GM03348 (cell line): ENCODE measurements at regions not wholly inside any gene's neighbourhood (a gene's known extent, or its start where the extent isn't known, plus 50 kb on each side); places are given as distances from the start of the nearest gene placed in this dataset.
"Not testable (repeated sequence)": the region's sequence is repeated elsewhere in the genome, so short reads cannot be mapped to it uniquely, and the experiment has no call there.

Source experiments
- DNase-seq: peaks from one replicate; pipeline ENCODE4 v3.0.0; 2012; ENCODE audit warnings: low spot score

DNA sequence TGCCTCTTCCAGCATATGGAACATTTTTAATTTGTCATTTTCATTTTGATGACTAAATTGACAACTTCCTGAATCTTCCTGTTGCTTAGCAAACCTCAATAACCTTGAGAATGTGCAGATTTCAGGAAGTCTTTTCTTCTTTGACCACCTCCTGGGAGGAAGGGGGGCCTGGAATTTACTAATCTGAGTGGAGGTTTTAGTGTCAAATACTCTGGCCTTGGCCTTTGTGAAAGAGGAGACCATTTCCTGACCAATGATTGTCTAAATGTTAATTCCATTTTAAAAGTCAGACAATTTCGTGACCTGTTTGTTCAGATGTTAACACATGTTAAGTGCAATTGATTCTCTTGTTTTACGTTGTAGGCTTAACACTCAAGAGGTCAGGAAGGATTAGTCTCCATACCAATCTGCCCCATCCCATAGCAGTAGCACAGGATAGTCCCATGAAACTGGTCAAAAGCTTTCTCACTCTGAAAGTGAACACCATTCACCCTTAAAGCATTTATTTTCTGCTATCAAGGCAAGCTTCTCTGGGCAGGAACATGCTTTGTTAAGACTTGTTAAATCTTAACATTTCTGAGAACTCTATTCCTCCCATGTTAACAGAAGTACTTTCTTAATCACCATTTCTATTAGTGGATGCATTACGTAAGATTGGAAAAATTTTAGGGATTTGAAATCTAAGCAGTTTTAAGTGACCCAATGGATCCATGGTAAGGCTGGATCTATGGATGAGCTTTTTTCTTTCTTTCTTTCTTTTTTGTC is 219.6 kb downstream of the RND3 start:
- no peak for DNase-seq

DNA sequence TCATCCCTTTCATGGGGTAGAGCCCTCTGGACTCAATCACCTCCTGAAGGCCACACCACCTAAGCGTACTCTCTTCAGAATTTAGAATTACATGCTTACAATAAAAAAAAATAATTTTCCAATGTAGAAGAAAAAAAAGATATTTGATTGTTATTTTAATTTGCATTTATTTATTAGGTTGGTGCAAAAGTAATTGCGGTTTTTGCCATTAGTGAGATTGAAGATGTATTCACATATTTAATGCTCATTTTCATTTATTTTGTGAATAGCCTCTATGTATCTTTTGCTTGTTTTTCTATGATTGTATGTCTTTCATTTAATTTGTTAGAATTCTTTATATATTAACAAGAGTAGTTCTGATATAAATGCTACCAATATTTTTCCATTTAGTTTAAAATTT is 220.5 kb downstream of the RND3 start:
- no peak for DNase-seq

DNA sequence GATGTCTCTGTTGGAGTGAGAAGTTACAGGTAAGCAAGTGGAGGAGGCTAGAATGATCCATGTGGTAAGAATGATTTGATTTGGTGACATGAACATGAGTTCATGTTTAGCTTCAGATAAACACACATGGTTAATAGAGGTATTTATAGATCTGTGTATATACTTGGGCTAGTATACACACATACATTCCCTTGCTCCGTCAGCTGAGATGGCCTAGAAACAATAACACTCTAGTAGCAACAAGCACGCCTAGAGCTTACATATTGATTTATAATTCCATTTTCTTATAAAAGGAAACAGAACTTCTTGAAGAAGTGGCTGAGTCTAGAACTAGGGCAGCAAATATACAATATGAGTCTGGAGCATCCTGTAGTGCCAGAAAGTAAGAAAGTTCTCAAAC is 223.0 kb downstream of the RND3 start:
- DNase-seq: no peak

DNA sequence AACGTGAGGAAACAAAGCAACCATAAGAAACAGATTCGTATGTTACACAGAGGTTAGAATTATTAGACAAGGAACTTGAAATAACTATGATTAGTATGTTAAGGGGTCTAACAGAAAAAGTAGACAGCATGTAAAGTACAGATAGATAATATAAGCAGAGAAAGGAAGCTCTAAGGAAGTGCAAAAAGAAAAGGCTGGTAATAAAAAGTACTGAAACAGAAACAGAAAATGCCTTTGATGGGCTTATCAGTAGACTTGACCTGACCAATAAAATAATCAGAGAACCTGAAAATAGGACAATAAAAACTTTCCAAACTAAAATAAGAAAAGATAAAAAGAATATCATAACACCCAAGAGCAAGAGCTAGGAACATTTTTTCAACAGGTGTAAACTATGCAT is 225.8 kb downstream of the RND3 start:
- no peak for DNase-seq

DNA sequence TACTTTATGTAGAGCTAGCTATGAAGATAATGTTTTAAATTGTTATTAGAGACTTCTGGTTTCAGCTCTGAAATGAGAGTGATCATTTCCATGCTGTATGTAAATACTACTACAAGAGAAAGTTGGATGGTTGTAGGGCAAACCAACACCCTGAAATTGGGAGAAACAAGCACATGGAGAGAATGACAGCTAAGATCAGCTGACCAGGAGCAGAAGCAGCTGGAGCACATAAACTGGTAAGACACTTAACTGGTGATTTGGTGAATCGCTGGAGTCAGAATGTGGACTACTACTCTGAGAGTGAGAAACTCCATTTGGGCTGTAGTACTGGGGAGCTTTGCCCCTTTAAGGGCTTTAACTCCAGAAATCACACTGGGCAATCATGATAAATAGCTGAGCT is 226.8 kb downstream of the RND3 start:
- DNase-seq: no peak

DNA sequence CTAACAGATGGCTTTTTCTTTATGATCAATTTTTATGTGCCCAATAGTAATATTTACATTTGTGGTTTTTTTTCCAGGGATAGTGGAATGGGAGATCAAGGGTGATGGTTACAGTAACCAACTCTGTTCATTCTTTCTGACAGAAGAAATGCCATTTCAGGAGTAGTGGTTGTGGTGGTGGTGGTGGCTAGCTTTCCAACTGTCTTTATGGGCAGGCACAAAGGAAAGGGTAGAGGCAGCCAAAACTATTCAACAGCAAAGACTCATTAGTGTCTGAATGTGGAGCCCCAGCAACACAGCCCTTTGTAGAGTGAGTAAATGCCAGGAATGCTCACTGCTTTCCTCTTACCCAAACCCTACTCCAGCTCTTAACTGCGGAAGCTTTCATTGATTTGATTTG is 227.7 kb downstream of the RND3 start:
- no peak for DNase-seq

DNA sequence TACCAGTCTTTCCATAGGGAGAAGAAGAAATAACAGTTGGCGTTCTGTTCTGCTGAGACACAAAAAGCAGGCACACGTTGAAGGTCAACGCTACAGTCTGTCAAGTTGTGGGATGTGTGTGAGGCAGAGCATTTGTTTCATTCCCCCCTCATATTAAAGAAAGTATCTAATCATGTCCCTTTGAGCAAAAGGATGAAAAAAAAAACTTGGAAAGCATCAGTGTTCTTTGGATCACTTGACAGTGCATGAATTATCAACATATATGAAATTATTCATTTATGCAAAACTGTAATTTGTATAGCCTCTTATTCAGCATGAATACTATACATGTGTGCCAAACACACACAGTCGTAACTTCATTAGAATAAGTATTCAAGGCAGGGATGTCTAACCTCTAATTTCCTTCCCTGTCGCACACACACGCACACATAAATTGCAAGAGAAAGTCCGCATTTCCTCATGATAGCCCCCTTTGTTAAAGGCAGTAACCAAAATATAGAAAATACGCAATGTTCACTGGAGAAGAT is 228.6 kb downstream of the RND3 start:
- no peak for DNase-seq

DNA sequence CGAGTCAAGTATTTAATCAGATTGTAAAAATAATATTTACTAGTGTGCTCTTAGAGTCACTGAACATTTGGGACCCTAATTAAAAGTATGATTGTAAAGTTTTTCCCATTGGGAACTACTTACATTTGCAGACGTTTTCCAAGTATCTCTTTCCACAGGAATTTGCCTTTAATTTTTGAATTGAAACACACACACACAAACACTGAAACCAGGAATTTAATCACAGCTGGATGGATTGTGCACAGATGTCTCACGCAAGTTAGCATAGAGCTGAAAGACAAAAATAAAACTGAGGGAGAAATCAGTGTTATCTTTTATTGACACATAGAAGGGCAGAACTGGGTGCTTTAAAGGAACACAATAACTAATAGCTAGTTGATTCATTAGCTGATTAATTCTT is 230.7 kb downstream of the RND3 start:
- DNase-seq: peak; percentile 11

DNA sequence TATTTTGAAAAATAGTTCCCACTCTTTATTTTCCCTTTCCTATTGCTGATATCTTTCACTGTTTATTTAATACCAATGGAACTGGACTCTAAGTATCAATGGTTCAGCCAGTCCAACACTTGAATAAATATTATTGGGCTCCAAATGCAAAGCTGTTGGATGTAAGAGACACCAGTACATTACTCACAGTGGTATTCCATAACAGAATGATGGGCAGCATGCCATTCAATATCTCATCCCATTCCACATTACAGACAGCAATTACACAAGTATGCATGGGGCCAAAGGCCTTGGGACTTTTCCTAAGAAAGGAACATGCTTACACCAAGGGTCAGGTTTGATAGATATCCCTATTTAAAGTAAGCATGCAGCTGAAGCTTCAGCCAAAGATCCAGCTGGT is 231.9 kb downstream of the RND3 start:
- peak; percentile 66 for DNase-seq

DNA sequence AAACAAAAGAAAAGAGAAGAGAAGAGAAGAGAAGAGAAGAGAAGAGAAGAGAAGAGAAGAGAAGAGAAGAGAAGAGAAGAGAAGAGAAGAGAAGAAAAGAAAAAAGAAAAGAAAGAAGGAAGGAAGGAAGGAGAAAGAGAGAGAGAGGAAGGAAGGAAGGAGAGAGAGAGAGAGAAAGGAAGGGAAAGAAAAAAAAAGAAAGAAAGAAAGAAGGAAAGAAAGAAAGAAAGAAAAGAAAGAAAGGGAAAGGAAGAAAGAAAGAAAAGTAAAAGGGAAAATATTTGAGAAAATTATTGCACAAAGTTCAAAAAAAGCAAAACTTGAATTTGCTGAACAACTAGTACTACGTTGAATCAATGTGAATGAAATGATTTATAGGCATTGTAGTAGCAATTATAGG is 237.7 kb downstream of the RND3 start:
- not testable (repeated sequence) for DNase-seq

DNA sequence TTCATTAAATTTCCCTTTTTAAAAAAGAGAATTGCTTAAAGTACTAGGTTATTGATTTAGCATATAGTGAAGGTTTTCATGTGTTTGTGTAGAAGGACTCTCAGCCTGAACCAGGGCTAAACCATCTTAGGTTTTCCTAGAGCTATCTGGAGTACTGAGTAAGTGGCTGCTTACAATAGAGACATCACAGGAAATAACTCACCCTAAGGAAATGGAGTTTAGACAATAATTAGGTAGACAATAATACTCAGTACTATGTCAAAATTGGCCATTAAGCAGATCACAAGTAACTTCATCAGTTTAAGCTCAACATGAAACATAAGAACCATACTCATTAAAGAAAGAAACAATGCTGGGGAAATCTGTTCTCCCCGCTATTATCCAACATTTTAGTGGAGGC is 240.0 kb downstream of the RND3 start:
- no peak for DNase-seq

DNA sequence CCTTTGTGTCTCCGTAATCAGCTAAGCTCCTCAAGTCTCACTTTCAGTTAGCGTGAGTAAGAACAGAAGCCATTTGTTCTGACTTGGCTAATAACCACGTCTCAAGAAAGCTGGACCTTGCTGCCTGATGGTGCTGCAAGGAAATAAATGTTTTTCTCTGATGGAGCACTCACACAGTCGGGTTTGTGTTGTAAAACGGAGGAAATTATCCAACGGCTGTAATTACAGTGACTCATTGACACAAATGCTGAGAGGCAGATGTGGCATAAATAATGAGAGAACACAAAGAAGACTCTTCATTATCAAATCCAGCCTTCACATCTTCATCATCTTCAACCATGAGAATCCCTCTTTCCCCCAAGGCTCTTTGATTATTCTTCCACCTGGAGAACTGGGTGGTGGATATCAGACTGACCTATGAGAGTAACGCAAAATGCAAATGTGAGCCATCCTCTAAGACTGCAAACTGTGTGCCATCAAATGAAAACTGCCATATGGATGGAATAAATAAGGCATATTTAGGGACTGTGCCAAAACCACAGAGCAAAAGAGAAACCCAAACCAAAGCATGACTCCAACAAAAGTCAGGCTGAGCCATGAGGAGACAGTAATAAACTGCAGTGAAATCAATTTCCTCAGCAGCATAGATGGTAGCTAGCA is 252.6 kb downstream of the RND3 start:
- DNase-seq: peak; percentile 79

DNA sequence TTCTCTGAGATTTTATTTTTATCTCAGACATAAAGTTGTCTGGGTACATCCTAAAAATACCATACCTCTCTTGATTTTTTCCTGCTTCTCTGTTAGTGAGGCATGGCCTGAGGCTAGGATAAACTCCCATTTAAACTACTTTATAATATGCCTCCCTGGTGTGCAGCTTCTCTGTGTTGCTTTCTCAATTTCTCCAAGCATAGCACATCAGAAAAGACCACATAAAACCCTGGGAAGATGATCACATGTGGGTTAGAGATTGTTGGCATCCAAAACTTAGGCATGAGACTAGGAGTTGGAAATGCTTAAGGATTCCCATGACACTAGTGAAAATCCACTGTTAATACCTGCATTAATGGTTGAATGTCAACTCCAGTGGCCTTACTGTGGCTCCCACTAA is 254.6 kb downstream of the RND3 start:
- DNase-seq: no peak

DNA sequence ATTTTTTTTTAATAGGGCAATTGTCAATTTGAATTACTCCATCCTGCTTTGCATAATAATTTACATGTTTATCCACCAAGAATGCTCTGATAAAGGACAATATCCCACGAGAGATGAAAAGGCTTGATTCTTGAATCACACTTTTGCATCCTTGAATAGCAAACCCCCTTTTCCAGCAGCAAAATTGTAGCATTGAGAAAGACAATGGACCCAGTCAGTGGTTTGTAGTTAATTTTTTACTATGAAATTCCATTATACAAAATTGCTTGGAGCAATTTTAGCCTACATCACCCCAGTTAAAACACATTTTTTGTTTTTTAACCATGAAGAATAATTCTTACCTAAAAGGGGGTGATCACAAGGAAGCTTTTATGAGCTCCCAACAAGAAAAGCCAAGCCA is 255.1 kb downstream of the RND3 start:
- no peak for DNase-seq

DNA sequence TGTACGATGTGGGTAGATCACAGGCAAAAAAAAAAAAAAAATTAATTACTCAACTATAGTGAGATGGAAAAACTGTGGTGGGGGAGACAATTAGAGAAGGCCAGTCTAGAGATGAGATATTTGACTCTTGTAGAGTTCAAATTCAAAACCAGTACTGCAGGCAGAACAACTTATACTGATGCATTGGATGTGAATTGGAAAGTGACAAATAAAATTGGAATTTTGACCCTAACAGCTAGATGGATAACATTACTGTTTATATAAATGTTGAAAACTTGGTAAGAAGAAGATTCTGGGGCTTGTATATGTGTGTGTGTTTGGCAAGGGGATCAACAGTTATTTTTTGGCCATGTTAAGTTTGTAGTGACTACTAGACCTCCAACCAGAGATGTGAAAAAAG is 256.9 kb downstream of the RND3 start:
- DNase-seq: no peak

DNA sequence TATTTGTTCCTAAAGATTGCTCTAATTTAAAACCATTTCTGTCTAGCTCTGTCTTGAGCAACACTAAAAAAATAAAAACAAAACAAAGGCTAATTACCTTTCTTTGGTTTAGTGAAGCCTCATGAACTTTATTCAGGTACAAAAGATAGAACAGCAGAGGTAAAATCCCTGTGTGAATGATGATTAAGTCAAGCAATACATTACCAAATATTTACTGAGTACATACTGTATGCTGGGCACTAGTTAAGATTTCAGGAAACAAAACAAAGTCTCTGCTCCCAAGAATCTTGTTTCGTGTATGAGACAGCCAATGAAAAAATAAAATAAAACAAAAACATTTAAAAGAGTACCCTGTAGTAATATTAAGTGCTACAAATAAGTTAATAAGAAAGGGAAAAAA is 257.5 kb downstream of the RND3 start:
- no peak for DNase-seq

DNA sequence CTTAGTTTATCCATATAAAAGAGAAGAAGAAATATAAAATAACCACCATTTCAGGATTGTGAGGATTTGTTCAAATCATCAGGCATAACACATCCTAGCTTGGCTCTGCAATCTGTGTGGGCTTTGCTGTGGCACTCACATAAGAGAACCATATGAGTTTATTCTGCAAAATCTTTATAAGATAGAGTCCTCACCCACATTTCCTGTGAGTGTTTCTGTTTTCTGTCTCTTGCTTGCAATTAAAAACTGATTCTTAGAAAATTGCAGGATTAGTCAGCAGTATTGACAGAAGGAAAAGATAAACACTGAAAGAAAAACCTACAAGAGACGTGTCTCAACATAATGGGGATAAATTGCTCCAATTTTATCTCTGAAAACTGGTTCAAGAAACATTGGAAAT is 258.5 kb downstream of the RND3 start:
- no peak for DNase-seq

DNA sequence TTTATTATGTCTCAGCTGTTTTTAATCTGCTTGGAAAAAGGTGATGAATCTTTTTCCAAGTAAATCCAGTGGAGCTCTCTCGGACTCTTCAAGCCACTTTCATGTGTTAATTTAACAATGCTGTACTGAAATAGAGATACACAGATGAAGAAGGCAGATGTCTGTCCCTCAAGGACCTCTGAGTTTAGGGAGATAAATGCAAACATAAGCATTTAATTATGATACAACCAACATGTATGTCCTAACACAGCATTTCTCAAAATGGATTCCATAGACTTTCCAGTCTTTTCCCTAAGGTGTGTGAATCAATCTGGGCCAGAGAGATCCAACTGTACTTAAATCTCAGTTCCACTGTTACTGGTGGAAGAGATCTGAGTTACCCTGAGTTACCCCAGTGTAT is 262.4 kb downstream of the RND3 start:
- DNase-seq: no peak

DNA sequence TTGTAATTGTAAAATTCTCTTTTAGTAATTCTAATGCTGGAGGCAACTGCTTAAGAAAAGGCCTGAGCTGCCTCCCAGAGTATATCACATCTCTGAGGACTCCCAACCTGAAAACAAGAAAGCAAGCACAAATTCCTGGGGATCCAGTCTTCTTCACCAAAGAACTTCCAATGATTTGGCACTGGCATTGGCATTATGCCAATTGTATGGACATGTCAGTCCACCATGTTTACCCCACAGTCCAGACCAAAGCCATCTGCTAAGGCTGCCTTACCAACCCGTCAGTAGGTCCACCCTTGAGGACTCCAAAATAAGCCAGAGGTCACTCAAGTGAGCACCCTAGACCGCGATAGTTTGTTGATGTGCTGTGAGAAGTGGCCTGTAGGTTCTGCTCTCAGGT is 263.1 kb downstream of the RND3 start:
- DNase-seq: no peak

DNA sequence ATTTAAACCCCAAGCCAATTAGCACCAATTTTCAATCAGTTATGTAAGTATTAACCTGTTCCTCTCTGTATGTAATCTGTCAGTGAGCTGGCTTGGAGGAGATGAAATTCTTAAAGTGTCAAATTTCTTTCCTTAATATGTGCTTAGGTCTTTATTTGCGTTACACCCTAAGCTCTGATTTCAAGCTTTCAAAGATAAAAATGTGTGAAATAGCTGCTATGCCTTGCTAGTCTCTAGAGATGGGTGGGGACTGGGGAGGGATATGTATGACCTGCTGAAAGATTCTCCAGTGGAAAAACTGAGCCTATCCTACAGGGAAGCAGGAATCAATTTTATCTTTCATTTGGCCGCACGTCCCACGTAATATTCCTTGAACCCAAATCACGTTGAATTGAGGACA is 264.5 kb downstream of the RND3 start:
- no peak for DNase-seq

DNA sequence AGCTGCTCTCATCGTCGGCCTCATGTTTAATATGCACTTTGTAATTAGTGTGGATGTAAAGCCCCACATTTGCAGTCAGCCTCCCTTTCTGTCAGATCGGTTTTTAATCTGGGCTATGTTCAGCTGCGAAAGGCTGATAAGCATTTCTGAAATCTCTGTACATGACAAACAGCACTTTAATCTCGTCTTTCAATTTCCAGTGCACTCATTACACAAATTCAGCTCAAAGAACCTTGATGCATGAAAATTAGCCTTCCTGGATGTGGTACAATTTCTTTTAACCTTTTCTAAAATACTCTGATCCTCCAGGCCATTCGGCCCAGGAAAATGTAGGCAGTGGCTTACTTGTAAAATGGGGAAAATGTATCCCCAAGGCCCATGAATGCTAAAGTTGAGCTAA is 265.1 kb downstream of the RND3 start:
- DNase-seq: no peak

DNA sequence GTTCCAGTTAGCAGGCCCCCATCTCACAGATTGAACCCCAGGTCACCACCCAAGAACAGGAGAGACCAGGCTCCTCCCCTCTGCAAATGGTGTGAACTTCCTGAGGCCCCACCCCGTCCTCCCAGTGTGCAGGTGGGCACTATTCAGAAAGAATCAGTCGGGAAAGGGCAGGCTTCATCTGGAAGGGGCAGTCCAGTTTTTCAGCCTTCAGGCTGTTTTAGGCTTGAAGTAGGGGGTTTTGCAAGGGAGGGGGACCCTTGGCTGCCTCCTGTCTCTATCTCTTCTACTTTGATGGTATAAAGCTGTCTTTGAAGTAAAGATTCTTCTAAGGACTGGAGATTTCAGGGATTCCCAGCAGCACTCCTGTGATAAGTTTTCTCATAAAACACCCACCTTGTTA is 267.6 kb downstream of the RND3 start:
- DNase-seq: no peak

DNA sequence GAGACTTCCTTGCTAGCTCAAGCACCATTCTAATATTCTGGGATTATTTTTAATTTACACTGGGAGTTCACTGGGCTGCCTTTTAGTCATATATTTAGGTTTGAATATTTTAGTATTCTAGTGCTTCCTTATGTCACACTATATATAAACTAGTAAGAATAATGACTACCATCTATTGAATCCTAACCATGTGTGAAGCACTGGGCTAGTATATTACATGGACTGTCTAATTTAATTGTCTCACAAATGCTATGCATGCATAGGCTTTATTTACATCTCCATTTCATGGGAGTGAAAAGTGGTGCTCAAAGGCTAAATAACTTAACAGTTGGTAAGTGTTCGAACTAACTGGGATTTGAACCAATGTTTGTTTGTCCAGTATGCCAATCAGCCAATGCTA is 272.4 kb downstream of the RND3 start:
- no peak for DNase-seq

DNA sequence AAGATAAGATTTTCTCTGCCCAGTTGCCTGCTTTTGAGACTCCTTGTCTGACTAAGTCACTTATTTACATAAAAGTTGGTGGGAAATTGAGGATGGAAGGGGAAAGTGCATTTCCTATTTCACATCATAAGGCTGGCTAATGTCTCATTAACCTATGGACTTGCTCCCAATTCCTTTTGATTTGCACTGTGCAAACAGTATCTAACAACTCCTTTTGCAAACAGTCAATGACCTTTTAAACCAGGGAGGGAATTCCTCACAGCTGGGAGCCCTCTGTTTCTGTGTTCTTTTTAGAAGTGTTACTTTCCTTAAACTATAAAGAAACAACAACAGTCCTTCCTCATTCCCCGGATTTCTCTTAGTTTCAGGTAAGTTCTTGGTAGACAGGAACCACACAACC is 272.8 kb downstream of the RND3 start:
- no peak for DNase-seq
